EH (cell line): ENCODE measurements at regions not wholly inside any gene's neighbourhood (a gene's known extent, or its start where the extent isn't known, plus 50 kb on each side); places are given as distances from the start of the nearest gene placed in this dataset.

Experiments
- DNase-seq: peaks from one replicate; pipeline ENCODE4 v3.0.0-alpha.2; 2015; ENCODE audit warnings: low read depth

GRCh38 chr3:28903171-28903601 is 377.7 kb upstream of the RBMS3 start:
- no peak for DNase-seq

- no peak for DNase-seq
Observed at GRCh38 chr3:28905798-28906197, 375.1 kb upstream of the RBMS3 start.

GRCh38 chr3:28906561-28907310 is 374.1 kb upstream of the RBMS3 start:
- DNase-seq: no peak

GRCh38 chr3:28907616-28908015 is 373.3 kb upstream of the RBMS3 start:
- no peak for DNase-seq

GRCh38 chr3:28912120-28912885 is 368.6 kb upstream of the RBMS3 start:
- peak; percentile 73 for DNase-seq

GRCh38 chr3:28915741-28916500 is 364.9 kb upstream of the RBMS3 start:
- peak; percentile 34 for DNase-seq

GRCh38 chr3:28916713-28917499 is 364.0 kb upstream of the RBMS3 start:
- peak; percentile 56 for DNase-seq

- DNase-seq: no peak
Observed at GRCh38 chr3:28917895-28918475, 362.9 kb upstream of the RBMS3 start.

GRCh38 chr3:28922376-28922775 is 358.5 kb upstream of the RBMS3 start:
- no peak for DNase-seq

GRCh38 chr3:28923994-28924393 is 356.9 kb upstream of the RBMS3 start:
- no peak for DNase-seq

GRCh38 chr3:28924744-28925360 is 356.0 kb upstream of the RBMS3 start:
- DNase-seq: peak; percentile 48

- DNase-seq: no peak
Observed at GRCh38 chr3:28933337-28933736, 347.5 kb upstream of the RBMS3 start.

GRCh38 chr3:28934126-28934813 is 346.6 kb upstream of the RBMS3 start:
- no peak for DNase-seq

GRCh38 chr3:28935146-28935545 is 345.7 kb upstream of the RBMS3 start:
- no peak for DNase-seq

- no peak for DNase-seq
Observed at GRCh38 chr3:28936154-28936553, 344.7 kb upstream of the RBMS3 start.

- peak; percentile 88 for DNase-seq
Observed at GRCh38 chr3:28940530-28940929, 340.3 kb upstream of the RBMS3 start.

GRCh38 chr3:28940994-28941393 is 339.9 kb upstream of the RBMS3 start:
- DNase-seq: peak; percentile 13

GRCh38 chr3:28947061-28947460 is 333.8 kb upstream of the RBMS3 start:
- DNase-seq: no peak

- DNase-seq: no peak
Observed at GRCh38 chr3:28947751-28948150, 333.1 kb upstream of the RBMS3 start.

GRCh38 chr3:28948685-28949084 is 332.2 kb upstream of the RBMS3 start:
- no peak for DNase-seq
